SU-DHL-6 (cell line): ENCODE measurements at regions not wholly inside any gene's neighbourhood (a gene's known extent, or its start where the extent isn't known, plus 50 kb on each side); places are given as distances from the start of the nearest gene placed in this dataset.

ENCODE experiments used
- H2AFZ ChIP-seq: fragments of 200-600 bp; sonication (generic); 2 replicates; pipeline ENCODE4 v1.6.1; 2014; ENCODE audit warnings: low read depth, mild to moderate bottlenecking, moderate library complexity, mixed read lengths, antibody characterized with exemption, low read length; ENCODE audit not compliant: severe bottlenecking
- H3F3A ChIP-seq: fragments of 200-600 bp; shearing (Covaris generic); 2 replicates; pipeline ENCODE4 v1.6.0; 2016; ENCODE audit warnings: antibody characterized with exemption, mild to moderate bottlenecking; ENCODE audit not compliant: insufficient read depth
- H3K27ac ChIP-seq: fragments of 200-600 bp; sonication (generic); 2 replicates; pipeline ENCODE4 v1.5.1; 2016; ENCODE audit warnings: low read depth, mild to moderate bottlenecking, low read length, moderate library complexity, mixed read lengths
- H3K27me3 ChIP-seq: fragments of 200-600 bp; sonication (generic), shearing (Covaris generic); 2 replicates; pipeline ENCODE4 v1.6.0; 2014; ENCODE audit warnings: mild to moderate bottlenecking, low read length
- H3K36me3 ChIP-seq: fragments of 200-600 bp; sonication (generic); 2 replicates; pipeline ENCODE4 v1.6.1; 2014; ENCODE audit warnings: mild to moderate bottlenecking, low read length, mixed read lengths
- H3K4me2 ChIP-seq: fragments of 300-600, 200-600 bp; shearing (Covaris generic), sonication (generic); 2 replicates; pipeline ENCODE4 v1.6.0; 2014; ENCODE audit warnings: low read length, low read depth, mild to moderate bottlenecking; ENCODE audit not compliant: poor library complexity, severe bottlenecking
- H3K4me3 ChIP-seq: fragments of 200-600 bp; sonication (generic); 2 replicates; pipeline ENCODE4 v1.5.1; 2014; ENCODE audit warnings: antibody characterized with exemption, low read length, mild to moderate bottlenecking, mixed read lengths; ENCODE audit not compliant: insufficient read depth, poor library complexity, severe bottlenecking
- H3K79me2 ChIP-seq: fragments of 200-600 bp; sonication (generic); 2 replicates; pipeline ENCODE4 v1.6.1; 2014; ENCODE audit warnings: mild to moderate bottlenecking, low read length, moderate library complexity; ENCODE audit not compliant: insufficient read depth
- H3K9ac ChIP-seq: fragments of 200-600 bp; sonication (generic); 2 replicates; pipeline ENCODE4 v1.7.0; 2014; ENCODE audit warnings: mild to moderate bottlenecking, low read length
- H3K9me2 ChIP-seq: fragments of 200-600 bp; sonication (generic); replicated peaks from 2 replicates; pipeline ENCODE4 v1.6.1; 2014; ENCODE audit warnings: low read length; ENCODE audit not compliant: insufficient read depth
- H3K9me3 ChIP-seq: fragments of 200-600 bp; sonication (generic); 2 replicates; pipeline ENCODE4 v1.6.1; 2014; ENCODE audit warnings: low read length, mixed read lengths; ENCODE audit not compliant: insufficient read depth
- H4K20me1 ChIP-seq: fragments of 200-600 bp; sonication (generic); 2 replicates; pipeline ENCODE4 v1.6.1; 2014; ENCODE audit warnings: low read depth, mild to moderate bottlenecking, antibody characterized with exemption, low read length, moderate library complexity, mixed read lengths
- EZH2phosphoT487 ChIP-seq: fragments of 200-600 bp; sonication (generic), shearing (Covaris generic); conservative IDR thresholded peaks from 2 replicates; pipeline ENCODE4 v1.6.1; 2018; ENCODE audit warnings: mild to moderate bottlenecking, antibody characterized with exemption, low read length, moderate library complexity, mixed read lengths
- TF ChIP-seq, protein P1 (sequence below): fragments of 200-600 bp; sonication (generic); IDR thresholded peaks from one replicate; pipeline ENCODE4 v1.5.1; 2017; ENCODE audit warnings: antibody characterized with exemption, mild to moderate bottlenecking, low read length, moderate library complexity; ENCODE audit not compliant: insufficient read depth, poor library complexity, severe bottlenecking

DNA sequence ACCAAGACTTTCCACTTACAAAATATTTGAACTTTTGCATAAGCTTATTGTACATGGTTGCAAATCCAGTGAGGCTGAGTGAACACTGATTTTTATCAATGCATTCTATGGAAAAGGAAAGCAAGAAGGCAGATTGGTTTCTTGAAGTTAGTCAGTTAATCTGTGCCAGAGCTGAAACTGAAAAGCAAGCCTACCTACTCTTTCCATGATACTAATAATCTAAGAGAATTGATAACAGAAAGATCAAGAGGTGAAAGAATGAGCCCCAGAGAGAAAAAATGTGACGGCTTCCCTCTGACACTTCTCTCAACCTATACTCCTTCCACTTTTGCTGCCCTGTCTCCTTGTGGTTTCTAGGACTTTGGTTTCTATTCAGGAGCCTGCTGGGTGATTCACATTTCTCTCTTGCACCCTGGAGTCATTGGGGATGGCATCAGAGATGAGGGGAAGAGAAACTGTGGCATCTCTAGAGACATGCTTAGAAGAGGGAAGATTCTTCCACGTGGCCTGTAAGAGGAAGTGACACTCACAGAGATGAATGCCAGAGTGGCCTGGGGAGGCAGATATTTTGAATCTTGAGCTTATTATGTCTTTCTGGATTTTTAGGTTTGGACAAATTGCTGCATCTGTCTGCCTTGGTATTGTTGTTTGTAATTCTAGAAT lies 158.6 kb upstream of the RIMS1 start:
- H3K9me2 ChIP-seq, result no peaks in the 10 kb centered on the region
- no peak overlapping the region for H3K27ac ChIP-seq
- no peaks in the 10 kb centered on the region for H3K36me3 ChIP-seq
- no peaks in the 10 kb centered on the region for H3K9me3 ChIP-seq
- H2AFZ ChIP-seq, result no peak overlapping the region
- no peaks in the 10 kb centered on the region for H3K79me2 ChIP-seq
- H3K9ac ChIP-seq, result no peak overlapping the region
- TF ChIP-seq, protein P1, sequence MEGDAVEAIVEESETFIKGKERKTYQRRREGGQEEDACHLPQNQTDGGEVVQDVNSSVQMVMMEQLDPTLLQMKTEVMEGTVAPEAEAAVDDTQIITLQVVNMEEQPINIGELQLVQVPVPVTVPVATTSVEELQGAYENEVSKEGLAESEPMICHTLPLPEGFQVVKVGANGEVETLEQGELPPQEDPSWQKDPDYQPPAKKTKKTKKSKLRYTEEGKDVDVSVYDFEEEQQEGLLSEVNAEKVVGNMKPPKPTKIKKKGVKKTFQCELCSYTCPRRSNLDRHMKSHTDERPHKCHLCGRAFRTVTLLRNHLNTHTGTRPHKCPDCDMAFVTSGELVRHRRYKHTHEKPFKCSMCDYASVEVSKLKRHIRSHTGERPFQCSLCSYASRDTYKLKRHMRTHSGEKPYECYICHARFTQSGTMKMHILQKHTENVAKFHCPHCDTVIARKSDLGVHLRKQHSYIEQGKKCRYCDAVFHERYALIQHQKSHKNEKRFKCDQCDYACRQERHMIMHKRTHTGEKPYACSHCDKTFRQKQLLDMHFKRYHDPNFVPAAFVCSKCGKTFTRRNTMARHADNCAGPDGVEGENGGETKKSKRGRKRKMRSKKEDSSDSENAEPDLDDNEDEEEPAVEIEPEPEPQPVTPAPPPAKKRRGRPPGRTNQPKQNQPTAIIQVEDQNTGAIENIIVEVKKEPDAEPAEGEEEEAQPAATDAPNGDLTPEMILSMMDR, result no peak
- no peak for TF ChIP-seq EZH2phosphoT487
- H3K4me2 ChIP-seq, result no peak overlapping the region
- H4K20me1 ChIP-seq, result no peaks in the 10 kb centered on the region
- H3K27me3 ChIP-seq, result no peaks in the 10 kb centered on the region
- H3K4me3 ChIP-seq, result no peak overlapping the region
- no peaks in the 10 kb centered on the region for H3F3A ChIP-seq

DNA sequence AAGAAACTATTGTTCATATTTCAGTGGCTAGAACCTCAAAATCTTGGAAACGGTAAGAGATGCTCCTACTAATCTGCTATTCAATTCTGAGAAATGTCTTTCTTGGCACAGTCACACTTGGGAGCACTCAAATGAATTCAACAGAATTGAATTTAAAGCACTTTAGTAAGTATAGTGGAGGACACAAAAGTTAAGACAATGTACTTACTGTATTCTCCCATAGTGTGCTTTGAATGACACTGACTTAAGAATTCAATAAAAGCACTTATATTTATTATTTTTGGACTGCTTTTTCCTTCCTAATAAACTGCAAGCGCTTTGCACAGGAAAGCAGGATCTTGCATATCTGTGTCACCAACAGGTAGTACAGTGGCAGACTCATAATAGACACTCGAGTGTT lies 156.1 kb upstream of the RIMS1 start:
- no peak overlapping the region for H2AFZ ChIP-seq
- H3K27ac ChIP-seq, result no peak overlapping the region
- H3K27me3 ChIP-seq, result no peaks in the 10 kb centered on the region
- no peaks in the 10 kb centered on the region for H3K9me2 ChIP-seq
- no peaks in the 10 kb centered on the region for H3F3A ChIP-seq
- H3K4me2 ChIP-seq, result no peak overlapping the region
- no peaks in the 10 kb centered on the region for H3K79me2 ChIP-seq
- no peaks in the 10 kb centered on the region for H3K9me3 ChIP-seq
- H3K9ac ChIP-seq, result no peak overlapping the region
- no peak overlapping the region for H3K4me3 ChIP-seq
- no peaks in the 10 kb centered on the region for H4K20me1 ChIP-seq
- TF ChIP-seq, protein P1, result no peak
- TF ChIP-seq EZH2phosphoT487, result no peak
- no peaks in the 10 kb centered on the region for H3K36me3 ChIP-seq

DNA sequence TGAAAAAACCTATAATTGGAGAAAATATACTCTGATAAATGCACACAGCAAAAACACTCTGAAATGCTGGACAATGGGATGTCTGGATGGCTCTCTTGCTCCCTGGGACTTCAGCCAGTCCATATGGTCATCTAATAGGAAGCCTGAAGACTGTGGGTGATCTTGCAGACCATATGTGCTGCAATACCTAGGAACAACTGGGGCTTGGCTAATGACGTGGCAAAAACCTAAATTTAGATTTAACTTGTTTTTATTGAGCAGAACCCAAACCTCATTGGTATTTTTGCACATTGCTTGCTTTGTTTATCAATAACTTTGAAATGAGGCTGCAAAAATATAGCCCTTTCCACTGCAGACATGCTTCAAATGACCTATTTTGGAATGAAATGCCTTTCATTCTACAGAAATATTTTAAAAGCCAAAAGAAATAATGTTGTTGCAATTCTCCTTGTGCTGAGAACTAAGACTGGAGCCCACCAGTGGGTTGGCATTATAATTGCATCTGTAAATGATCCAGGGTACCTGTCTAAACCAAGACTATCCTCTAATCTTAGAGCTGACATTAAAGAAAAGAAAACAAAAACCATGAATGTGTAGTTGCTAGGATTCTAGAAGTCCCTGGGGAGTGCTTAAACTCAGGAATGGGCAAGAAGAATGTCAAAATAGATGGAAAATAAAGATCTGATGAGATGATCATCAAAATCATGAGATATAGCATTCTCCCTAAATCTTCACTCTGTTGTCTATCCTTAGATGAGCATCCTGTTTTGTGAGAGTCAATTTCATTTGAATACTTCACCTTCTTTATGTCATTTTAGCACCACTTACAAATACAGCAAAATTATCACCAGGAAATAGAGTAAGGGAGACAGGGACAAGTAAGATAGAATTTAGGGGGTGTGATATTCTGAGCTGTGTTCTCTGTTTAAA lies 152.1 kb upstream of the RIMS1 start:
- no peaks in the 10 kb centered on the region for H3K27me3 ChIP-seq
- no peaks in the 10 kb centered on the region for H3K79me2 ChIP-seq
- TF ChIP-seq, protein P1, result no peak
- no peak for TF ChIP-seq EZH2phosphoT487
- H3K36me3 ChIP-seq, result no peaks in the 10 kb centered on the region
- H3K9me2 ChIP-seq, result no peaks in the 10 kb centered on the region
- no peak overlapping the region for H3K4me2 ChIP-seq
- H3K4me3 ChIP-seq, result no peak overlapping the region
- H3F3A ChIP-seq, result no peaks in the 10 kb centered on the region
- no peaks in the 10 kb centered on the region for H3K9me3 ChIP-seq
- H3K27ac ChIP-seq, result no peak overlapping the region
- no peak overlapping the region for H3K9ac ChIP-seq
- H2AFZ ChIP-seq, result no peak overlapping the region
- H4K20me1 ChIP-seq, result no peaks in the 10 kb centered on the region
